Muscle layer of colon (tissue), 2 donors: ENCODE measurements at regions not wholly inside any gene's neighbourhood (a gene's known extent, or its start where the extent isn't known, plus 50 kb on each side); places are given as distances from the start of the nearest gene placed in this dataset.
"Not testable (repeated sequence)": the region's sequence is repeated elsewhere in the genome, so short reads cannot be mapped to it uniquely, and the experiment has no call there.

Source experiments
- H3K27ac ChIP-seq: one replicate; pipeline ENCODE4 v1.7.0; 2013; ENCODE audit warnings: low read depth, mild to moderate bottlenecking, low read length, moderate library complexity
- H3K27me3 ChIP-seq, 2 donors: one replicate each; pipeline ENCODE4 v1.7.0; 2013; ENCODE audit warnings: low read length in 2 of 2, mild to moderate bottlenecking in 2 of 2; ENCODE audit not compliant: insufficient read depth in 2 of 2, control insufficient read depth in 1 of 2
- H3K36me3 ChIP-seq: one replicate; pipeline ENCODE4 v1.7.0; 2013; ENCODE audit warnings: mild to moderate bottlenecking, low read length; ENCODE audit not compliant: insufficient read depth
- H3K4me1 ChIP-seq: one replicate; pipeline ENCODE4 v1.7.0; 2013; ENCODE audit warnings: mild to moderate bottlenecking, low read length; ENCODE audit not compliant: insufficient read depth
- H3K4me3 ChIP-seq, 2 donors: one replicate each; pipeline ENCODE4 v1.7.0; 2013; ENCODE audit warnings: low read length in 2 of 2, low read depth in 1 of 2, mild to moderate bottlenecking in 1 of 2, moderate library complexity in 1 of 2
- H3K9ac ChIP-seq: one replicate; pipeline ENCODE4 v1.7.0; 2013; ENCODE audit warnings: low read length
- H3K9me3 ChIP-seq: one replicate; pipeline ENCODE4 v1.7.0; 2013; ENCODE audit warnings: mild to moderate bottlenecking, low read length
- donor health status: abdominal sarcoma.
- donor health status: Adenocarcinoma of cecum.

- Histone ChIP-seq H3K4me1 (no peaks in the 10 kb centered on the region), H3K9me3 (no peaks in the 10 kb centered on the region), H3K27me3 (no peaks in the 10 kb centered on the region), H3K4me3 (no peak overlapping the region), H3K27ac (no peak overlapping the region), H3K36me3 (no peaks in the 10 kb centered on the region), H3K9ac (no peak overlapping the region)
Observed at GRCh38 chr5:101505891-101506570, 602.9 kb upstream of the ST8SIA4 start.

GRCh38 chr5:101482931-101483330, 579.8 kb upstream of the ST8SIA4 start:
- Histone ChIP-seq H3K36me3 (no peaks in the 10 kb centered on the region), H3K9me3 (no peaks in the 10 kb centered on the region), H3K27me3 (no peaks in the 10 kb centered on the region)

GRCh38 chr5:101473483-101473882, 570.4 kb upstream of the ST8SIA4 start:
- H3K27ac ChIP-seq: no peak overlapping the region
- no peaks in the 10 kb centered on the region for H3K27me3 ChIP-seq

More at GRCh38 chr5:101482931-101483330, 579.8 kb upstream of the ST8SIA4 start:
- Histone ChIP-seq H3K27ac (no peak overlapping the region), H3K4me3 (no peak overlapping the region), H3K4me1 (no peaks in the 10 kb centered on the region), H3K9ac (no peak overlapping the region)

GRCh38 chr5:101461455-101461854, 558.4 kb upstream of the ST8SIA4 start:
- H3K9me3 ChIP-seq: no peaks in the 10 kb centered on the region
- H3K27me3 ChIP-seq: no peaks in the 10 kb centered on the region
- H3K27ac ChIP-seq: no peak overlapping the region
- H3K4me1 ChIP-seq: no peaks in the 10 kb centered on the region
- H3K9ac ChIP-seq: no peak overlapping the region
- no peaks in the 10 kb centered on the region for H3K36me3 ChIP-seq
- no peak overlapping the region for H3K4me3 ChIP-seq

More at GRCh38 chr5:101473483-101473882, 570.4 kb upstream of the ST8SIA4 start:
- no peak overlapping the region for H3K9ac ChIP-seq
- H3K9me3 ChIP-seq: no peaks in the 10 kb centered on the region
- H3K4me1 ChIP-seq: no peaks in the 10 kb centered on the region
- no peak overlapping the region for H3K4me3 ChIP-seq
- no peaks in the 10 kb centered on the region for H3K36me3 ChIP-seq

- H3K27ac ChIP-seq: no peak overlapping the region
- no peaks in the 10 kb centered on the region for H3K27me3 ChIP-seq
- no peaks in the 10 kb centered on the region for H3K36me3 ChIP-seq
- no peak overlapping the region for H3K4me3 ChIP-seq
- no peaks in the 10 kb centered on the region for H3K4me1 ChIP-seq
- H3K9me3 ChIP-seq: no peaks in the 10 kb centered on the region
- no peak overlapping the region for H3K9ac ChIP-seq
Observed at GRCh38 chr5:101458587-101458986, 555.5 kb upstream of the ST8SIA4 start.

GRCh38 chr5:101455851-101456250, 552.8 kb upstream of the ST8SIA4 start:
- H3K27me3 ChIP-seq: no peaks in the 10 kb centered on the region
- H3K27ac ChIP-seq: no peak overlapping the region

GRCh38 chr5:101455048-101455447, 552.0 kb upstream of the ST8SIA4 start:
- Histone ChIP-seq H3K4me3 (no peak overlapping the region), H3K4me1 (no peaks in the 10 kb centered on the region), H3K27ac (no peak overlapping the region), H3K36me3 (no peaks in the 10 kb centered on the region), H3K9ac (no peak overlapping the region), H3K27me3 (no peaks in the 10 kb centered on the region), H3K9me3 (no peaks in the 10 kb centered on the region)

More at GRCh38 chr5:101455851-101456250, 552.8 kb upstream of the ST8SIA4 start:
- H3K4me1 ChIP-seq: no peaks in the 10 kb centered on the region
- no peaks in the 10 kb centered on the region for H3K9me3 ChIP-seq
- no peaks in the 10 kb centered on the region for H3K36me3 ChIP-seq
- no peak overlapping the region for H3K4me3 ChIP-seq
- H3K9ac ChIP-seq: no peak overlapping the region

- not testable (repeated sequence) for H3K27me3 ChIP-seq, H3K4me3 ChIP-seq, H3K9ac ChIP-seq, H3K27ac ChIP-seq, H3K36me3 ChIP-seq, H3K4me1 ChIP-seq, H3K9me3 ChIP-seq
Observed at GRCh38 chr5:101442281-101442680, 539.2 kb upstream of the ST8SIA4 start.

GRCh38 chr5:101440173-101440572, 537.1 kb upstream of the ST8SIA4 start:
- no peaks in the 10 kb centered on the region for H3K4me1 ChIP-seq
- no peaks in the 10 kb centered on the region for H3K9me3 ChIP-seq
- no peaks in the 10 kb centered on the region for H3K27me3 ChIP-seq
- no peak overlapping the region for H3K4me3 ChIP-seq
- no peak overlapping the region for H3K9ac ChIP-seq
- H3K36me3 ChIP-seq: no peaks in the 10 kb centered on the region
- H3K27ac ChIP-seq: no peak overlapping the region

- Histone ChIP-seq H3K4me1 (no peaks in the 10 kb centered on the region), H3K36me3 (no peaks in the 10 kb centered on the region), H3K9me3 (no peaks in the 10 kb centered on the region), H3K27me3 (no peaks in the 10 kb centered on the region), H3K4me3 (no peak overlapping the region), H3K9ac (no peak overlapping the region), H3K27ac (no peak overlapping the region)
Observed at GRCh38 chr5:101437351-101437750, 534.3 kb upstream of the ST8SIA4 start.

GRCh38 chr5:101435768-101436167, 532.7 kb upstream of the ST8SIA4 start:
- H3K27ac ChIP-seq: no peak overlapping the region
- no peak overlapping the region for H3K9ac ChIP-seq
- no peaks in the 10 kb centered on the region for H3K9me3 ChIP-seq
- H3K4me1 ChIP-seq: no peaks in the 10 kb centered on the region
- no peaks in the 10 kb centered on the region for H3K36me3 ChIP-seq
- no peaks in the 10 kb centered on the region for H3K27me3 ChIP-seq
- no peak overlapping the region for H3K4me3 ChIP-seq

- H3K9ac ChIP-seq: no peak overlapping the region
- H3K27me3 ChIP-seq: no peaks in the 10 kb centered on the region
- no peak overlapping the region for H3K27ac ChIP-seq
- no peaks in the 10 kb centered on the region for H3K36me3 ChIP-seq
- no peaks in the 10 kb centered on the region for H3K4me1 ChIP-seq
- no peaks in the 10 kb centered on the region for H3K9me3 ChIP-seq
- no peak overlapping the region for H3K4me3 ChIP-seq
Observed at GRCh38 chr5:101431201-101431600, 528.1 kb upstream of the ST8SIA4 start.
